ENCODE measurements at regions not wholly inside any gene's neighbourhood (a gene's known extent, or its start where the extent isn't known, plus 50 kb on each side); places are given as distances from the start of the nearest gene placed in this dataset.

- Histone ChIP-seq H3K79me1 (ENCODE audit: insufficient read depth, low read depth, low read length, poor library complexity, severe bottlenecking) (no peaks in the 10 kb centered on the region), H3K4me1 (ENCODE audit: insufficient read depth, low read length) (no peaks in the 10 kb centered on the region; the same call in 1 of the 2 replicates), H3K4ac (ENCODE audit: low read depth, low read length) (no peak overlapping the region), H3K23me2 (ENCODE audit: insufficient read length, low read depth, low read length, poor library complexity, severe bottlenecking) (no peaks in the 10 kb centered on the region), H4K5ac (ENCODE audit: insufficient read length, low read depth, low read length) (no peak overlapping the region), H3K14ac (ENCODE audit: insufficient read depth, low read length) (no peak overlapping the region), H3K27ac (ENCODE audit: insufficient read length, low read depth, low read length) (no peak overlapping the region), H3K18ac (ENCODE audit: insufficient read length, low read depth, low read length) (no peak overlapping the region), H2BK5ac (ENCODE audit: insufficient read length, low read length) (no peak overlapping the region), H2AFZ (ENCODE audit: low read length) (no peak overlapping the region), H3K23ac (ENCODE audit: insufficient read length, low read depth, low read length) (no peak overlapping the region), H3K4me2 (ENCODE audit: insufficient read depth, insufficient read length, low read length) (no peak overlapping the region), H2AK5ac (ENCODE audit: insufficient read length, low read length) (no peak overlapping the region), H3K27me3 (ENCODE audit: insufficient read depth, low read length) (no peaks in the 10 kb centered on the region), H4K91ac (ENCODE audit: insufficient read length, low read depth, low read length) (no peak overlapping the region), H3K79me2 (ENCODE audit: insufficient read depth, low read length) (no peaks in the 10 kb centered on the region), H4K8ac (replicated peaks; ENCODE audit: insufficient read length, low read depth, low read length) (no peak overlapping the region), H2BK12ac (ENCODE audit: insufficient read length, low read depth, low read length) (no peak overlapping the region), H2BK20ac (ENCODE audit: low read depth, low read length, poor library complexity, severe bottlenecking) (no peak overlapping the region), H3K9me3 (ENCODE audit: control insufficient read depth, low read depth, low read length) (no peaks in the 10 kb centered on the region), H3T11ph (ENCODE audit: low read length) (no peak overlapping the region), H4K20me1 (ENCODE audit: control insufficient read depth, insufficient read depth, insufficient read length) (no peaks in the 10 kb centered on the region), H3K9ac (ENCODE audit: extremely low read depth, insufficient read length, low read length) (no peak overlapping the region), H3K56ac (ENCODE audit: insufficient read length, low read depth, low read length) (no peak overlapping the region), H2BK15ac (ENCODE audit: low read depth, low read length) (no peak overlapping the region), H2BK120ac (ENCODE audit: low read depth, low read length, poor library complexity, severe bottlenecking) (no peak overlapping the region)
- H3K36me3 Mint-ChIP-seq (ENCODE audit: insufficient read depth in 1 of 3, low read depth in 3 of 3): no peaks in the 10 kb centered on the region
- no peak for DNase-seq
- H3K4me1 Mint-ChIP-seq: peaks cover 4 to 5% of the 10 kb centered on the region in 2 experiments
- H3K9me3 Mint-ChIP-seq: no peaks in the 10 kb centered on the region
- H3K27ac Mint-ChIP-seq: 0 out of 7 replicates have a peak overlapping the region, but pooled peaks of 1 of the 3 experiments have one; percentile 7
- H3K4me3 Mint-ChIP-seq: no peak overlapping the region
- no peak for TF ChIP-seq CTCF (conservative IDR thresholded peaks at IDR 0.05)
- no peaks in the 10 kb centered on the region for H3K27me3 Mint-ChIP-seq (ENCODE audit: low read depth)
These were observed 198.4 kb upstream of the LPP start for GRCh38 chr3:187955587-187955952.

All from H9 (cell line).